ENCODE measurements at regions not wholly inside any gene's neighbourhood (a gene's known extent, or its start where the extent isn't known, plus 50 kb on each side); places are given as distances from the start of the nearest gene placed in this dataset.

DNA sequence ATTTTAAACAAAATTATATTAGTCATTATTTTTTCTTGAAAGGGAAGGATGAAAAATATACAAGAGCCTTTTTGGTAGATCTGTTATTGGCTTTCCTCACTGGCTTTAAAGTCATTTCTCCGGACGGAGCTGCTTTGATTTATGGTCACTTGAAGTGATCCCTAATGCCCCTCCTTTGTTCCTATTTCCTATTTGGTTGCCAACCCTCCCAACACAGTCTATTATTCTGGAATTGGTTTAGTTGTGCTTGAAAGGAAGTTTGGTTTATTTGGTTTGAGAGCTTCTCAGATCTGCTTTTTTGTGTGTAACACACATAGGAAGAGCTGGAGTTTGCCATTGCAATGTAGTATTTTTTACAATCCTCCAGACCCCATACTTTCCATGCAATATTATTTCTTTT is 347.9 kb downstream of the RFPL4B start:
- H3K9me3 ChIP-seq, result no peaks in the 10 kb centered on the region
- CTCF ChIA-PET, result interaction anchor here (0.7 kb wide), 1 partner anchor 435 kb away, joined by 3 read pairs; no protein-coding TSS in a partner anchor
- H3K4me2 ChIP-seq, result no peak overlapping the region
- H3K36me3 ChIP-seq (replicated peaks in 1 of 2; ENCODE audit: control insufficient read depth in 1 of 2, insufficient read depth in 2 of 2, low read length in 1 of 2), result no peaks in the 10 kb centered on the region
- no peak for DNase-seq
- peak overlapping the region in 1 of 2 experiments; percentile 27; a peak in 1 of 4 replicates for H3K27ac ChIP-seq (ENCODE audit: low read depth in 2 of 2, low read length in 1 of 2)
- POLR2A ChIA-PET, result no interaction called here
- TF ChIP-seq, protein P1, sequence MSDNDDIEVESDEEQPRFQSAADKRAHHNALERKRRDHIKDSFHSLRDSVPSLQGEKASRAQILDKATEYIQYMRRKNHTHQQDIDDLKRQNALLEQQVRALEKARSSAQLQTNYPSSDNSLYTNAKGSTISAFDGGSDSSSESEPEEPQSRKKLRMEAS (IDR thresholded peaks at IDR 0.05; ENCODE audit: low read depth), result no peak
- TF ChIP-seq NRF1 (IDR thresholded peaks at IDR 0.05; ENCODE audit: low read depth, low read length) (no peak), YY1 (IDR thresholded peaks at IDR 0.05; ENCODE audit: low read depth) (no peak), TCF12 (IDR thresholded peaks at IDR 0.05) (no peak), MXI1 (IDR thresholded peaks at IDR 0.05; ENCODE audit: low read depth, low read length) (no peak), TEAD4 (IDR thresholded peaks at IDR 0.05; ENCODE audit: borderline replicate concordance, insufficient read depth) (no peak), EP300 (IDR thresholded peaks at IDR 0.05; ENCODE audit: borderline replicate concordance in 1 of 2, low read depth in 1 of 2, low read length in 1 of 2) (no peak), JUND (IDR thresholded peaks at IDR 0.05) (no peak), EZH2phosphoT487 (IDR thresholded peaks at IDR 0.05; ENCODE audit: borderline replicate concordance, low read depth) (no peak), RFX5 (IDR thresholded peaks at IDR 0.05; ENCODE audit: low read length) (no peak), NFIC (IDR thresholded peaks at IDR 0.05; ENCODE audit: borderline replicate concordance) (no peak), CHD2 (IDR thresholded peaks at IDR 0.05; ENCODE audit: low read length, partially characterized antibody) (no peak), GATA2 (CRISPR knock-in tag; IDR thresholded peaks at IDR 0.05) (no peak), ELF1 (IDR thresholded peaks at IDR 0.05) (no peak), GABPA (IDR thresholded peaks at IDR 0.05; ENCODE audit: low read depth) (no peak), FOXM1 (IDR thresholded peaks at IDR 0.05; ENCODE audit: low read depth) (no peak)
- TF ChIP-seq, protein P2, sequence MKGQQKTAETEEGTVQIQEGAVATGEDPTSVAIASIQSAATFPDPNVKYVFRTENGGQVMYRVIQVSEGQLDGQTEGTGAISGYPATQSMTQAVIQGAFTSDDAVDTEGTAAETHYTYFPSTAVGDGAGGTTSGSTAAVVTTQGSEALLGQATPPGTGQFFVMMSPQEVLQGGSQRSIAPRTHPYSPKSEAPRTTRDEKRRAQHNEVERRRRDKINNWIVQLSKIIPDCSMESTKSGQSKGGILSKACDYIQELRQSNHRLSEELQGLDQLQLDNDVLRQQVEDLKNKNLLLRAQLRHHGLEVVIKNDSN (IDR thresholded peaks at IDR 0.05; ENCODE audit: borderline replicate concordance, low read depth), result no peak
- TF ChIP-seq, protein P3, sequence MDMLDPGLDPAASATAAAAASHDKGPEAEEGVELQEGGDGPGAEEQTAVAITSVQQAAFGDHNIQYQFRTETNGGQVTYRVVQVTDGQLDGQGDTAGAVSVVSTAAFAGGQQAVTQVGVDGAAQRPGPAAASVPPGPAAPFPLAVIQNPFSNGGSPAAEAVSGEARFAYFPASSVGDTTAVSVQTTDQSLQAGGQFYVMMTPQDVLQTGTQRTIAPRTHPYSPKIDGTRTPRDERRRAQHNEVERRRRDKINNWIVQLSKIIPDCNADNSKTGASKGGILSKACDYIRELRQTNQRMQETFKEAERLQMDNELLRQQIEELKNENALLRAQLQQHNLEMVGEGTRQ (IDR thresholded peaks at IDR 0.05; ENCODE audit: borderline replicate concordance, low read depth, low read length), result no peak
- TF ChIP-seq, protein P4, sequence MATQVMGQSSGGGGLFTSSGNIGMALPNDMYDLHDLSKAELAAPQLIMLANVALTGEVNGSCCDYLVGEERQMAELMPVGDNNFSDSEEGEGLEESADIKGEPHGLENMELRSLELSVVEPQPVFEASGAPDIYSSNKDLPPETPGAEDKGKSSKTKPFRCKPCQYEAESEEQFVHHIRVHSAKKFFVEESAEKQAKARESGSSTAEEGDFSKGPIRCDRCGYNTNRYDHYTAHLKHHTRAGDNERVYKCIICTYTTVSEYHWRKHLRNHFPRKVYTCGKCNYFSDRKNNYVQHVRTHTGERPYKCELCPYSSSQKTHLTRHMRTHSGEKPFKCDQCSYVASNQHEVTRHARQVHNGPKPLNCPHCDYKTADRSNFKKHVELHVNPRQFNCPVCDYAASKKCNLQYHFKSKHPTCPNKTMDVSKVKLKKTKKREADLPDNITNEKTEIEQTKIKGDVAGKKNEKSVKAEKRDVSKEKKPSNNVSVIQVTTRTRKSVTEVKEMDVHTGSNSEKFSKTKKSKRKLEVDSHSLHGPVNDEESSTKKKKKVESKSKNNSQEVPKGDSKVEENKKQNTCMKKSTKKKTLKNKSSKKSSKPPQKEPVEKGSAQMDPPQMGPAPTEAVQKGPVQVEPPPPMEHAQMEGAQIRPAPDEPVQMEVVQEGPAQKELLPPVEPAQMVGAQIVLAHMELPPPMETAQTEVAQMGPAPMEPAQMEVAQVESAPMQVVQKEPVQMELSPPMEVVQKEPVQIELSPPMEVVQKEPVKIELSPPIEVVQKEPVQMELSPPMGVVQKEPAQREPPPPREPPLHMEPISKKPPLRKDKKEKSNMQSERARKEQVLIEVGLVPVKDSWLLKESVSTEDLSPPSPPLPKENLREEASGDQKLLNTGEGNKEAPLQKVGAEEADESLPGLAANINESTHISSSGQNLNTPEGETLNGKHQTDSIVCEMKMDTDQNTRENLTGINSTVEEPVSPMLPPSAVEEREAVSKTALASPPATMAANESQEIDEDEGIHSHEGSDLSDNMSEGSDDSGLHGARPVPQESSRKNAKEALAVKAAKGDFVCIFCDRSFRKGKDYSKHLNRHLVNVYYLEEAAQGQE (IDR thresholded peaks at IDR 0.05; ENCODE audit: low read depth, low read length), result no peak
- TF ChIP-seq, protein P5, sequence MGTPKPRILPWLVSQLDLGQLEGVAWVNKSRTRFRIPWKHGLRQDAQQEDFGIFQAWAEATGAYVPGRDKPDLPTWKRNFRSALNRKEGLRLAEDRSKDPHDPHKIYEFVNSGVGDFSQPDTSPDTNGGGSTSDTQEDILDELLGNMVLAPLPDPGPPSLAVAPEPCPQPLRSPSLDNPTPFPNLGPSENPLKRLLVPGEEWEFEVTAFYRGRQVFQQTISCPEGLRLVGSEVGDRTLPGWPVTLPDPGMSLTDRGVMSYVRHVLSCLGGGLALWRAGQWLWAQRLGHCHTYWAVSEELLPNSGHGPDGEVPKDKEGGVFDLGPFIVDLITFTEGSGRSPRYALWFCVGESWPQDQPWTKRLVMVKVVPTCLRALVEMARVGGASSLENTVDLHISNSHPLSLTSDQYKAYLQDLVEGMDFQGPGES (IDR thresholded peaks at IDR 0.05; ENCODE audit: low read depth, low read length), result no peak
- no peaks in the 10 kb centered on the region for H3K27me3 ChIP-seq (ENCODE audit: insufficient read depth)
- peaks cover 13% of the 10 kb centered on the region for H3F3A ChIP-seq (replicated peaks; ENCODE audit: insufficient read depth)
- peaks cover 15 to 18% of the 10 kb centered on the region in 2 experiments for H3K4me1 ChIP-seq (ENCODE audit: control insufficient read depth in 1 of 2, insufficient read depth in 2 of 2, low read depth in 1 of 2, low read length in 1 of 2)
- WGBS (ENCODE audit: low lambda C conversion rate), result 84% methylated on average over 2 of the region's 2 CpGs
- no peak overlapping the region for H3K4me3 ChIP-seq (ENCODE audit: low read depth in 2 of 2, low read length in 1 of 2)
- H3K9me2 ChIP-seq, result no peaks in the 10 kb centered on the region
- no peaks in the 10 kb centered on the region for H3K79me2 ChIP-seq (ENCODE audit: insufficient read depth)
- H4K20me1 ChIP-seq (ENCODE audit: insufficient read depth), result no peaks in the 10 kb centered on the region
- H3K9ac ChIP-seq, result no peak overlapping the region
- H2AFZ ChIP-seq (ENCODE audit: low read depth), result no peak overlapping the region

Data from SK-N-SH (cell line).